Occipital lobe (tissue), 1 donor: ENCODE measurements at regions not wholly inside any gene's neighbourhood (a gene's known extent, or its start where the extent isn't known, plus 50 kb on each side); places are given as distances from the start of the nearest gene placed in this dataset.

Source experiments
- DNase-seq: peaks from one replicate; lab custom pipeline; 2025; lab: John Stamatoyannopoulos, UW

GRCh38 chr4:35464964-35465528 lies 779.3 kb downstream of the ARAP2 start:
- no peak for DNase-seq

DNA sequence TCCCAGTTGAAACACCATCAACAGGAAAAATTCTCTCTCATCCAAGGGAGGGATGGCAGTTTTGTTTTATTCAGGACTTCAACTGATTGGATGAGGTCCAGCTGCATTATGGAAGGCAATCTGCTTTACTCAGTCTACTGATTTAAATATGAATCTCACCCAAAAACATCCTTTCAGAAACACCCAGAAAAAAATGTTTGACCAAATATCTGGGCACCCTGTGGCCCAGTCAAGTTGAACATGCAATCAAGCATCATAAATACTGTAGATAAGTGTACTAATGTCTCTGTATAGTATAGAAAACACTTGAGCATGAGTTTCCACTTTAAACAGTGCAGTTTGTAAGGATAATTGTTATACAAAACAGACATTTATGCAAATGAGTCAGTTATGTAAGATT lies 753.2 kb downstream of the ARAP2 start:
- DNase-seq = no peak

- no peak for DNase-seq
Measured at GRCh38 chr4:35493977-35494376, 750.3 kb downstream of the ARAP2 start.

DNA sequence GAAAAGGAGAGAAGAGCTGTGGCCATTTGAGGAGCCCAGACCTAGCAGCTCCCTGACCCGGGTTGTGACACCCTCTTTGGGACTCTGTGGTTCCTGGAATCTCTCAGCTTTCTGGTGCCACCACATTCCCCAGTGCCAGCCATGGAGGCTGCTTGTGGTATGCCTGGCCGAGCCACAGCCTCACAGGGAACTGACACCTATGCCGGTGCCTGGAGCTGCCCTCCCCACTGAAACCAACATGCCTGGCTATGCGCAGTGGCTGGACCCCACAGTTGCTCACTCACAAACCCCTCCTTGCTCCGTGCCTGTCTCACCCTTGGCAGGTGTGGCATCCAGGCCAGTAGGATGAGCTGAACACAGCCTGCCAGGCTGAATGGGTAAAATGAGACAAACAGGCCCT lies 749.4 kb downstream of the ARAP2 start:
- no peak for DNase-seq

GRCh38 chr4:35500812-35501211 lies 743.5 kb downstream of the ARAP2 start:
- no peak for DNase-seq

- no peak for DNase-seq
Measured at GRCh38 chr4:35503435-35503834, 740.9 kb downstream of the ARAP2 start.

DNA sequence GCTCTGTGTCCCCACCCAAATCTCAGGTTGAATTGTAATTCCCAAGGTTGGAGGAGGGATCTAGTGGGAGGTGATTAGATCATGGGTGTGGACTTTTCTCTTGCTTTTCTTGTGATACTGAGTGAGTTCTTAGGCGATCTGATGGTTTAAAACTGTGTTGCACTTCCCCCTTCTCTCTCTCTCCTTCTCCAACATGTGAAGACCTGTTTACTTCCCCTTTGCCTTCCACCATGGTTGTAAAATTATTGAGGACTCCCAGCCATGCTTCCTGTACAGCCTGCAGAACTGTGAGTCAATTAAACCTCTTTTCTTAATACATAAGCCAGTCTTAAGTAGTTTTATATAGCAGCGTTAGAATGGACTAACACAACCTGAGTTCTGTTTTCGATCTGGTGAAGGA lies 738.2 kb downstream of the ARAP2 start:
- no peak for DNase-seq

DNA sequence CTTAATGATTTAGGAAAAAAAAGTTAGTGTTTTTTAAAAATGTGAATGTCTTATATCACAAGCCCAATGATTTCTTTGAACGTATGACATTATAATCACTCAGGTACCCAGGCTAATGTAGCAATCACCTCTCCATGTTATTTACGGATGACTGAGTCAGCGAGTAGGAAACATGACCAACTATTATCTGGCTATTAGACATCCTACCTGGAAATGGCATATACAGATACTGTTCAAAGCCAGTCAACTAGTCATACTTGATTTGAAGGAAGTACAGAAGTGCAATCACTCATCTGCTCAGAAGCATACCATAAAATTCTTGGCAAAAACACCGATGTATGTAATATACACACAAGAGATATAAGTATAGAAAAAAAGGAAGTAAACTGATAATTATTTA lies 732.5 kb downstream of the ARAP2 start:
- DNase-seq = no peak

GRCh38 chr4:35516102-35516501 lies 728.2 kb downstream of the ARAP2 start:
- no peak for DNase-seq

DNA sequence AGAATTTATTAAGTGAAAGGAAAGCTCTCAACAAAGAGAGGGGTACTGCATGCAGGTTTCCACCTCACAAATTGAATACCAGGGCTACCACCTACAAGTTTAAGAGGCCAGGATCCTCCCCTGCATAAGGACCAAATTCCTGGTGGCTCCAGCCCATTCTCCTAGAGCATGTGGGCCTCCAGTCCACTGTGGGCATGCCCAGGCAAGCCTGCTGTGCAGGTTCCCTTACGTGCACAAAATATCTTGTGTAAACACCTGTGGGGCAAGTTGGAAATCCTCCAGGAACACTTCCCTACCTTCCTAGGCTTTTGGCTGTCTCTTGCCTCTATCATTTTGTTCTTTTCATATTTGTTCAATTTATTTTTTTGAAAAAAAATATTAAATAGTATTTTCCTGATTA lies 724.3 kb downstream of the ARAP2 start:
- no peak for DNase-seq

DNA sequence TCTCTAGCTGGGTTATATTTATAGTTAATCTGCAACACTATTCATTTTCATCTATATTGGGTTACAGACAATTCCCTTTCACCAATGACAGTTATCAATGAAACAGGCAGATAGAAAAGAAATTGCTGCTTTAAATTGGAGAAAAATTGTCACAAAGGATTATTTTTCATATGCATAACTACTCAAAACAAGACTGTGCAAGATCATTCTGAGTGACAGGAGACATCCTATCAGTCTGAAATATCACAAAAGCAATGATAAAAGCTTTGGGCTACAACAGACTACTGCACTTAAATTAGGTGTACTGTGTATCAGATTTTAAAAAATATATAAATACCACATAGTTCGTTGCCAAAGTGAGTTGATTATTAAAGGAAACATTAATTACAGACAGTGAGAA lies 722.6 kb downstream of the ARAP2 start:
- no peak for DNase-seq

DNA sequence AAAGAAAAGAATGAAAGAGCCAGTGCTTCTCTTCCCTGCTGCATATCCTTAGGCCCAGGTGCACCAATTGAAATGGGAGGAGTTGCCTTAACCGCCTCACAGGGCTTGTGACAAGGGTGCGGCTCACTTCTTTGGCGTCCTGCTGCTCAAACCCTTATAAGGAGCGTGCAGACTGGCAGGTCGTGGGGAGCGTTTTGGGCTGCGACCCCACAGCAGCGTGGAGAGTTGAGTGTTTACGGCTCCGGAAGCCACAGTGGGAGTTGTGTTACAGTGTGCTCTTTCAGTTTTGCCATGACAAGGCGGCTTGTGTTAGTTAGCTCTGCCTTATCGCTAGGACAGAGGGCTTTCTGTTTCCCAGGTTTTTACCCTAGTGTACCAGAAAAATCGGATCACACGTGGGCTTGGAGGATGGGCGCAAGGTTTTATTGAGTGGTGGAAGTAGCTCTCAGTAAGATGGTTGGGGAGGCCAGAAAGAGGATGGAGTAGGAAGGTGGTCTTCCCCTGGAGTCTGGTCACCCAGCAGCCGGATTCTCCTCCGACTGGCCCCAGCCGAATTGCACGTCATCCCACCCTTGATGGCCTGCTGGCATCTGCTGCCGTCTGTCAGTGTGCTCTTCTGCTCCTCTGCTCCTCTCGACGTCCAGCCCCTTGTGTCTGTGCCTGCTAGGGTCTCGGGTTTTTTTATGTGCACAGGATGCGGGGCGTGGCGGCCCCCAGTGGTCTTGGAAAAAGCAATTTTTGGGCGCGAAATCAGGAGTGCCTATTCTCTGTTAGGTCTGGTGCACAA lies 718.9 kb downstream of the ARAP2 start:
- no peak for DNase-seq

DNA sequence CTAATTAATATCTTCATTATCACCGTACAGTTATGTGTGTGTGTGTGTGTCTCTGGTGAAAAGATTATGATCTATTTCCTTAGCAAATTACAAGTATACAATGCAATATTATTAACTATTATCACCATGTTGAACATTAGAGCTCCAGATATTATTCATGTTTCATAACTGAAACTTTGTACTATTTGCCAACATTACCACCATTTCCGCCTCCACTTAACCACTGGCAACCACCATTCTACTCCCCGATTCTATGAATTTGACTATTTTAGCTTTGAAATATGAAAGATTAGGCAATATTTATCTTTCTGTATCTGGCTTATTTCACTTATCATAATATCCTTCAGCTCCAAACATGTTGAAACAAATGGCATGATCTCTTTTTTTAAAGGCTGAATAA lies 717.9 kb downstream of the ARAP2 start:
- no peak for DNase-seq

GRCh38 chr4:35534962-35535361 lies 709.4 kb downstream of the ARAP2 start:
- DNase-seq = no peak

GRCh38 chr4:35538807-35539206 lies 705.5 kb downstream of the ARAP2 start:
- no peak for DNase-seq

- no peak for DNase-seq
Measured at GRCh38 chr4:35539404-35540055, 704.8 kb downstream of the ARAP2 start.

GRCh38 chr4:35541146-35541887 lies 703.0 kb downstream of the ARAP2 start:
- DNase-seq = no peak

DNA sequence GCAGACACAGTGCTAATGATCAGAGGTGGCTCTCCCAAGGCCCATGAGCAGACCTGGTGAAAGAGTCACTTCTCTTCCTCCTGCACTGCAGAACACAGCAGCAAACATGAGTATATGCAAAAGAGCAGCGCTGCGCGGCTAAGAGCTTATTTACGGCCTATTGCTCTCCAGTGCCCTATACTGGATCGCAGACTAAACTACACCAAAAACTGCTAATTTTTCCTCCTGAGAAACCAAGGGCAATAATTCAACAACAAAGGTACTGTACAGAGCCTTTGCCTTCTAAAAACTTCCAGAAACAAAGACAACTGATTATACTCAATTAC lies 702.5 kb downstream of the ARAP2 start:
- DNase-seq = no peak

GRCh38 chr4:35548921-35549320 lies 695.4 kb downstream of the ARAP2 start:
- DNase-seq = no peak

- DNase-seq = no peak
Measured at GRCh38 chr4:35556387-35556786, 687.9 kb downstream of the ARAP2 start.

DNA sequence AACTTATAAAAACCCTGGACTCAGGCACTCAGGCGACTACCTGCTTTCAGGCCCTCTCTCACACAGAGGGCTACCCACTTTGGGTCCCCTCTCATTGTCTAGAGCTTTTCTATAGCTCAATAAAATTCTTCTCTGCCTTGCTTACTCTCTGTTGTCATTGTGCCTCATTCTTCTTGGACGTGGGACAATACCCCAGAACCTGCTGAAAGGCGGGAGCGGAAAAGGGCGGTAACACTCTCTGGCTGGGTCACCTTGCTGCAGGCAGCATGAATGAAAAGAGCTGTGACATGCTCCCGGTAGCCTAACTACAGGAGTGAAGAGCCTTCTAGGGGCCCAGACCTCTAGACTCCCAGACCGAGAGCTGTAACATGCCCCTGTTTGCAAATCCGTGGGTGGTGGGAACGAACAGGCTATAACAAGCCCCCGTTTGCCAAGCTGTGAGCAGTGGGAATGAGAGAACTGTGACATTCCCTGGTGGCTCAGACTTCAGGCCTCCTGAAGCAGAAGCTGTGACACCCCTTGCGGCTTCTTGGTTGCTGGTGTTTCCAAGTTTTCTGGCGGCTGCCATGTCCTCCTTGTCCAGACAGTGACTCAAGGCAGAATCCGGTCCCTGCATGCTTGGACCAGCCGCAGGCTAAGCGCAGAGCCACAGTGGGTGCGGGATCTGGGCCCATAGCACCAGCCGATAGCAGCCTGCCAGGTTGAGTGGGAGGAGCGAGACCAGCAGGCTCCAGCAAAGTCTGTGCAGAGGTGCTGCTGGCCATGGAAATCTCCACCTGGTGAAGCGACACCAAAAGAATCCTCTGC lies 684.6 kb downstream of the ARAP2 start:
- DNase-seq = no peak

GRCh38 chr4:35562861-35563260 lies 681.5 kb downstream of the ARAP2 start:
- DNase-seq = no peak
